T-helper 17 cell (primary cell): ENCODE measurements at regions not wholly inside any gene's neighbourhood (a gene's known extent, or its start where the extent isn't known, plus 50 kb on each side); places are given as distances from the start of the nearest gene placed in this dataset.

Experiments
- ATAC-seq: fragments of 150-1000 bp; cut with Tn5 transposase; 2 replicates; pipeline ENCODE4 v1.10.0; 2021; ENCODE audit warnings: mild to moderate bottlenecking, moderate library complexity
- DNase-seq, 3 donors: peaks; one replicate each; pipeline versions ENCODE4 v3.0.0 to v3.0.0-alpha.2; 2020 to 2021
- H3K9me3 ChIP-seq: one replicate; pipeline ENCODE4 v1.7.0; 2013; ENCODE audit warnings: low read length, mild to moderate bottlenecking; ENCODE audit not compliant: control insufficient read depth, poor library complexity, severe bottlenecking
- H3K27ac Mint-ChIP-seq: one replicate; pipeline ENCODE4 v1.8.0; 2022; ENCODE audit warnings: mild to moderate bottlenecking, moderate library complexity, mixed read lengths
- H3K27me3 Mint-ChIP-seq: one replicate; pipeline ENCODE4 v1.8.0; 2022; ENCODE audit warnings: mixed read lengths
- H3K36me3 Mint-ChIP-seq: one replicate; pipeline ENCODE4 v1.8.0; 2022; ENCODE audit warnings: low read depth, mixed read lengths
- H3K4me1 Mint-ChIP-seq: one replicate; pipeline ENCODE4 v1.8.0; 2022; ENCODE audit warnings: mild to moderate bottlenecking, mixed read lengths
- H3K4me3 Mint-ChIP-seq: one replicate; pipeline ENCODE4 v1.8.0; 2022; ENCODE audit warnings: mild to moderate bottlenecking, moderate library complexity, mixed read lengths

DNA sequence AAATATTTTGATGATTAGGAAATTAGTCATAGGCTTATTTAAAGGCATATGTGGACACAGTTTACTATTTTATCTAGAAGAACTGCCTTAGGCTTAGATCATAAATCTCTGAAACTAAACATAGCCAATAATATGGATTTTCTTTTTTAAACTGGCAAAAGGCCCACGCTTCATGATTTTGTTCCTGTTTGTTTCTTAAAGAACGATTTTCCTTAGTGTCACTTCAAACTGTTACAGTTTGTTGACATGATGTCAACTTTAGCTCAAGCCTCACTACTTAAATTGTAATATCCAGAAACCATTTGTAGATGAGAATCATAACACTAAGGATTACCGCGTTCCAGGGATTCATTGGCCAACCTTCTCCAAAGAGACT, 322.6 kb downstream of the HHIPL2 start:
- H3K27me3 Mint-ChIP-seq: peaks cover 7% of the 10 kb centered on the region
- no peak overlapping the region for H3K27ac Mint-ChIP-seq
- H3K4me3 Mint-ChIP-seq: no peak overlapping the region
- H3K4me1 Mint-ChIP-seq: no peaks in the 10 kb centered on the region
- H3K9me3 ChIP-seq: no peaks in the 10 kb centered on the region
- ATAC-seq (no peak), DNase-seq (no peak)
- H3K36me3 Mint-ChIP-seq: peaks cover 2% of the 10 kb centered on the region

DNA sequence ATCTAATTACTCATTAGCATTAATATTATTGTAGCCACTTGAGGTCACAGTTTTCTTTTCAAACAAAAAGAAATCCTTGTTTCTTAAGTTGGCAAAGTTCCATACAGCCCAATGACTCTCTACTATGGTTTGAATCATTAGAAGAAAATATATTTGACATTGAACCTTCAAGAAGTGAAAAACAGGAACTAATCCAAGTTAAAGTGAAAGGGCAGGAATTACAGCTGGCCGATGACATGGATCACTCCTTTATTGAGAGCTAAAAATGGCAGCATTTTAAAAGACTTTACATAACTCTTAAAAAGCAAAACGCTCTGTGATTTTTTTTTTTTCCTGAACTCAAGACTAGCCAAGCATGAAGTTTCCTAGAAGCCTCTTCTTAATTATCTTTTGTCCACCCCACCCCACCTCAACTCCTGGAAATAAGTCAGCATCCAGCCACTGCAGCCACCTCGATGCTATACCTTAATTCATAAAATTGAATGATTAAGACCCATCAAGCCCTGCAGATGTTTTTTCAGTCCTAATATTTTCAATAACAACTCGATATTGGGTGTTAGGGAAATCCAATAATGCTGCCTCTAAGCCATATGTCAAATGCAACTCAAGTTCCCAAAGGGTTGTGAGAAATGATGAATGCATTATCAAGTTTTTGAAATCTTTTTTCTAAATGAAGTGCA, 323.1 kb downstream of the HHIPL2 start:
- H3K4me1 Mint-ChIP-seq: no peaks in the 10 kb centered on the region
- peaks cover 2% of the 10 kb centered on the region for H3K36me3 Mint-ChIP-seq
- H3K27me3 Mint-ChIP-seq: peaks cover 7% of the 10 kb centered on the region
- ATAC-seq (no peak), DNase-seq (no peak)
- no peak overlapping the region for H3K4me3 Mint-ChIP-seq
- no peak overlapping the region for H3K27ac Mint-ChIP-seq
- H3K9me3 ChIP-seq: no peaks in the 10 kb centered on the region

DNA sequence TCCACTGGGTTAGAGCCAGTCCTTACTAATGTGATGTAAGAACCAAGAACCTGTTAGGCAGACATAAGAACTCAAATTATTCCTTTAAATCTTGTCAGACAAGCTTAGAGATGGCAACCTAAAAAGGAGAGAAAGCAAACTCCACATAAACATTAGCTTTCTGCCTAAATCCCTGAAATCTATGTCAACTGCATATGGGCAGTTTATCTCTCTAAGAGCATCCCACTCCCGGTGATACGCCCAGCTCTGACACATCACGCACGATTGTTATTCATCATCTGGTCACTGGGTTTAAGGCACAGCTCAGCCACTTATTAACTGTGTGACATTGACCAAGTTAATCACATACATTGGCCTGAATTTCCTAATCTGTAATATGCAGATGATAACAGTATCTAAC, 323.7 kb downstream of the HHIPL2 start:
- Mint-ChIP-seq H3K27ac (no peak overlapping the region), H3K27me3 (peaks cover 7% of the 10 kb centered on the region), H3K4me3 (no peak overlapping the region), H3K4me1 (no peaks in the 10 kb centered on the region), H3K36me3 (peaks cover 2% of the 10 kb centered on the region)
- no peak for ATAC-seq
- H3K9me3 ChIP-seq: no peaks in the 10 kb centered on the region
- no peak for DNase-seq

DNA sequence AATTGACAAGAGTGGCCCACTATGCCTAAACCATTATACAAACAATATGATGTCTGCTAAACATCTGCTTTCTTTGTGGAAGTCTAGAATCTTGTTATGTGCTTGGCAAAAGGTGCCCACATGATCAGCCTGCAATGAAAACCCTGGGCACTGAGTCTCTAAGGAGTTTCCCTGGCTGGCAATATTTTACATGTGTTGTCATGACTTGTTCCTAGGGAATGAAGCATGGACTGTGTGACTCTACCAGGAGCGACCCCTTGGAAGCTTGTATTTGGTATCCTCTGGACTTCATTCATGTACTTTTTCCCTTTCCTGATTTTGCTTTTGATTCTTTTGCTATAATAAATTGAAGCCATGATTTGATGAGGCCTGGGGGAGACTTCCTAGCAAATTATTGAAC, 324.9 kb downstream of the HHIPL2 start:
- Mint-ChIP-seq H3K4me1 (no peaks in the 10 kb centered on the region), H3K27me3 (peaks cover 7% of the 10 kb centered on the region), H3K27ac (no peak overlapping the region), H3K36me3 (peaks cover 2% of the 10 kb centered on the region), H3K4me3 (no peak overlapping the region)
- ATAC-seq (no peak), DNase-seq (no peak)
- H3K9me3 ChIP-seq: no peaks in the 10 kb centered on the region

DNA sequence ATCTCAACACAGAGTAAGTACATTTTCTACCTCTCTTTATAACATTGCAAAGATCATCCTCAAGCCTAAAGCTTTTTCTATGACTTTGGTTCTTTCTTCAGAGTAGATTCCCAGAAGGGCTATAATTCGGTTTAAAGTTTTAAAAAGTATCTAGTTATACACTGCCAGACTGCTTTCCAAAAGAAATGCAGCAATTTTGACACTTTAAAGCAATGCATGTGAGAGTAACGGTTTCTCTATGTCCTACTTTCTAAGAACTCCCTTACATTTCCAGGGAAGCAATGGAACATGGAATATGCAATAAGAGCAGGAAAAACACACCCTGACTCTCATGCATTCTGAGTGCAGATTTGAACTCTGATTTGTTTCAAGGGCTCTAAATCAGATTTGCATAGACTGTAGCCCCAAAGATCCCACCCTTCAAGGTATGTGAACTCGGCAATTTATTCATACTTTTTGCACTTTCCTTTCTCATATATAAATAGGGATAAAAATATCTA, 331.6 kb downstream of the HHIPL2 start:
- Mint-ChIP-seq H3K4me1 (no peaks in the 10 kb centered on the region), H3K27ac (no peak overlapping the region), H3K36me3 (no peaks in the 10 kb centered on the region), H3K27me3 (peaks cover 4% of the 10 kb centered on the region), H3K4me3 (no peak overlapping the region)
- no peaks in the 10 kb centered on the region for H3K9me3 ChIP-seq
- no peak for DNase-seq
- ATAC-seq: no peak

DNA sequence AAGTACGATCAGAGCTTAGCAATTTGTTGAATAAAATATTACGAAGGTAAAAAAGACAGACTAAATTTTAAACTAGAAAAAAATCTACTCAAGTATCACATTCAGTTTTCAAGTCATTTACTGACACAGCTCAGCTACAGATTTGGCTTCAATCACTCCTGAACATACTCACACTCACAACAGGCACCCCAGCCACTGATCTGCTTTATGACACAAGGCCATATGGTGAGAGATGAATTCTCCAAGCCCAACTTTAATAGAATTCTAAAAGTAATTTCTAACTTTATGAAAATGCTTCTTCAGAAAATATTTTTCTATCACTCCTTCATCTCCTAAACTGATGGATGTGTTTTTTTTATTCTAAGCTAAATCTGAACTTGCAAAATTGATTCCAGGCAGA, 337.1 kb downstream of the HHIPL2 start:
- no peaks in the 10 kb centered on the region for H3K9me3 ChIP-seq
- ATAC-seq: no peak
- no peak for DNase-seq
- Mint-ChIP-seq H3K4me1 (no peaks in the 10 kb centered on the region), H3K4me3 (no peak overlapping the region), H3K27ac (no peak overlapping the region), H3K36me3 (no peaks in the 10 kb centered on the region), H3K27me3 (peaks cover 9% of the 10 kb centered on the region)

DNA sequence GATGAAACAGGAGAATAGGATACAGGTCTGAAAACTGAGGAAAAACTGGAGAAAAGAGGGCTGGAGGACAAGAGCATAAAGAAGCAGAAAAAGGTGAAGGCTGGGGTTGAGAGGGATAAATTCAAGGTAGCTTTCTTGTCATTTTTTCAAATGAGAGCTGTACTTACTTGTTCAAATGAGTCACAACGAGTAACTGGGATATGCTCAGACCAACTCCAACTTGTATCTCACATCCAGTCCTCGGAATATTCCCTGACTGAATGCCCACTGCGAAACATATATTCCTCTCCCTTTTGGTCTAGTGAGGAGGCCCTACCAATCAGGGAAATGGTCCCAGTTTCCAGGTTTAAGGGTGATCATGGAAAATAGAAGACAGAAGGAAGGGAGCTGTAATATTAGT, 343.4 kb downstream of the HHIPL2 start:
- Mint-ChIP-seq H3K27ac (no peak overlapping the region), H3K27me3 (peaks cover under 1% of the 10 kb centered on the region), H3K4me1 (no peaks in the 10 kb centered on the region), H3K4me3 (no peak overlapping the region), H3K36me3 (no peaks in the 10 kb centered on the region)
- H3K9me3 ChIP-seq: no peaks in the 10 kb centered on the region
- DNase-seq: no peak
- no peak for ATAC-seq

DNA sequence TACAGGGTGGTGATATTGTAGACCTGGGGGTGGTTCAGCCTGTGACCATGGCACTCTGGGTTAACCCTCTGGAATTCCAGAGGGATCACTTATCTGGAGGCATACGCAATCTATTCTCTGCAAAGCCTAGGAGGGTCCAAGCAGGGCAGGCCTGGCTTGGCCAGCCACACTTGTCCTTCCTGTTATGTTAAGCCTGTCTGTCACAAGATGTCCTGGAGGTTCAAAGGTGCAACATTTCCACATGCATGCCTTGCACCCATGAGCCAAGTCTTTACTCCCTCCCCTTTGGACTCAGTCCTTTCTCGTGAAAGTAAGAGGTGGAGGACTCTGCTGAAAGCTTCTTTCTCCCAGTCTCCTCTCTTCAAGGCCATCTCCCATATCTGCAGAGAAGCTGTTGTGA, 345.1 kb downstream of the HHIPL2 start:
- DNase-seq: no peak
- peaks cover 2% of the 10 kb centered on the region for H3K4me1 Mint-ChIP-seq
- H3K27ac Mint-ChIP-seq: no peak overlapping the region
- H3K4me3 Mint-ChIP-seq: no peak overlapping the region
- H3K27me3 Mint-ChIP-seq: peaks cover 4% of the 10 kb centered on the region
- no peak for ATAC-seq
- no peaks in the 10 kb centered on the region for H3K36me3 Mint-ChIP-seq
- no peaks in the 10 kb centered on the region for H3K9me3 ChIP-seq

DNA sequence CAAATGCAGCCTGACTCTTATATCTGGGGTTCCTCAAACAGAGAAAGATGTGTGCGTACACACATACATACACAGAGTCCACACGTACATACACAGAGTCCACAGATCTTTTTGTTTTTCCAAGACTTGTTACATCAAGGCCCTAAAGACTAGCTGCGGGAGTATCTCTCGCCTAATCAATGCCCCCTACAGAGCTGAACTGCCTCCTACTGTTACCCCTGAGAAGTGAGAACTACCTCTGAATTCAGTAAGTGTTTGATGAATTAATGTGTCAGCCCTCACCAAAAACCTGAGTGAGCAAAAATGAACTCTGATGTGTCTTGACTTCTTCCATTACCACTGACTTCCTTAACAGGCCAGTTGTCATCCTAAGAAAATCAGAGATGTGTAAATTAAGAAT, 351.2 kb downstream of the HHIPL2 start:
- H3K9me3 ChIP-seq: no peaks in the 10 kb centered on the region
- ATAC-seq: no peak
- no peak for DNase-seq
- no peak overlapping the region for H3K27ac Mint-ChIP-seq
- peaks cover 2% of the 10 kb centered on the region for H3K4me1 Mint-ChIP-seq
- H3K36me3 Mint-ChIP-seq: no peaks in the 10 kb centered on the region
- peaks cover 4% of the 10 kb centered on the region for H3K27me3 Mint-ChIP-seq
- no peak overlapping the region for H3K4me3 Mint-ChIP-seq

DNA sequence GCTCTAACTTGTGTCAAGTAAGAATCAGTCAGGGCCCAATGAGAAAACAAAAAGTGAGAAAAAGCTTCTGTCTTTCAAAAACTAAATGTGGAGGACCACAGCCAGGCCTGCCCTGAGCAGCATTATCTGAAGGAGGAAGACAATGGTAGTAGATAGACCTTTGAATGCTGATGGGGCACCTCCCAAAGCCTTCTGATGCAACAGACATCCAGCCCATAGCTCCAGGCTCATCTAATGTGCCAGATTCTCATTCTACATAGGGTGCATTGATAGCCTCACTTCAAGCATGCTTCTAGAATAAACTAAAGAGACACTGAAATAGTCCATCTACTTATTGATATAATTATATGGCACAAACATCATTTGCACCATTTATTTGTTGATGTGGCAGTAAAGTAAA, 351.6 kb downstream of the HHIPL2 start:
- no peak overlapping the region for H3K27ac Mint-ChIP-seq
- H3K27me3 Mint-ChIP-seq: peaks cover 4% of the 10 kb centered on the region
- H3K4me1 Mint-ChIP-seq: peaks cover 2% of the 10 kb centered on the region
- H3K9me3 ChIP-seq: no peaks in the 10 kb centered on the region
- no peaks in the 10 kb centered on the region for H3K36me3 Mint-ChIP-seq
- H3K4me3 Mint-ChIP-seq: no peak overlapping the region
- no peak for ATAC-seq
- DNase-seq: no peak

DNA sequence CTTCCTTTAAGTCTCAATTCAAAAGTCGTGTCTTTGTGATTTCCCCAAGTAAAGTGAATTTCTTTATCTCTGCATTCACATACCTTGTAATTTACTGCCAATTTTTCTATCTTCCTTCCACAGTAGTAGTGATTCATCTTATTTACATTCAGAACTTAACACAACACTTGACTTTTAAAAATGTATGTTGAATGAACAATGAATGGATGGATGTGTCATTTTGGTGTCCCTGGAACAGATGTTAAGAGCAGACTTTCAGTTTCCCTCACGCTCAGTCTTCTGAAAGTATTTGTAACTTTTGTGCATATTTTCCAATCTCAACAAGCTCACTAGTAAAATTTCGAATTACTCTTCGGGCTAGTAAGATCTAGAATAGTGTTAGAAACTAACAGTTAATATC, 352.0 kb downstream of the HHIPL2 start:
- Mint-ChIP-seq H3K36me3 (no peaks in the 10 kb centered on the region), H3K27me3 (peaks cover 4% of the 10 kb centered on the region), H3K4me3 (no peak overlapping the region), H3K27ac (no peak overlapping the region), H3K4me1 (peaks cover 2% of the 10 kb centered on the region)
- H3K9me3 ChIP-seq: no peaks in the 10 kb centered on the region
- DNase-seq (no peak), ATAC-seq (no peak)

DNA sequence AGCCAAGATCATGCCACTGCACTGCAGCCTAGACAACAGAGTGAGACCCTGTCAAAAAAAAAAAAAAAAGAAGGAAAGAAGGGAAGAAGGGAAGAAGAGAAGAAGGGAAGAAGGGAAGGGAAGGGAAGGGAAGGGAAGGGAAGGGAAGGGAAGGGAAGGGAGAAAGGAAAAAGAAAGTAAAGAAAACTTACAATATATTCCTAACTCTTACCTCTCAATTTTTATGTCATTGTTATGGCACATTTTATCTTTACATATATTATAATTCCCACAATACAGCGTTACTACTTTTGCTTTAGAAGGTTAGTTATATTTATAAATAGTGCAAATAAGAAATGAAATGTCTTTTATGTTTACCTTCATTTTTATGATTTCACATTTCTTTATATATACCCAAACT, 358.7 kb downstream of the HHIPL2 start:
- H3K4me3 Mint-ChIP-seq: no peak overlapping the region
- ATAC-seq (no peak), DNase-seq (no peak)
- no peaks in the 10 kb centered on the region for H3K27me3 Mint-ChIP-seq
- no peaks in the 10 kb centered on the region for H3K36me3 Mint-ChIP-seq
- no peaks in the 10 kb centered on the region for H3K4me1 Mint-ChIP-seq
- H3K9me3 ChIP-seq: no peaks in the 10 kb centered on the region
- no peak overlapping the region for H3K27ac Mint-ChIP-seq

DNA sequence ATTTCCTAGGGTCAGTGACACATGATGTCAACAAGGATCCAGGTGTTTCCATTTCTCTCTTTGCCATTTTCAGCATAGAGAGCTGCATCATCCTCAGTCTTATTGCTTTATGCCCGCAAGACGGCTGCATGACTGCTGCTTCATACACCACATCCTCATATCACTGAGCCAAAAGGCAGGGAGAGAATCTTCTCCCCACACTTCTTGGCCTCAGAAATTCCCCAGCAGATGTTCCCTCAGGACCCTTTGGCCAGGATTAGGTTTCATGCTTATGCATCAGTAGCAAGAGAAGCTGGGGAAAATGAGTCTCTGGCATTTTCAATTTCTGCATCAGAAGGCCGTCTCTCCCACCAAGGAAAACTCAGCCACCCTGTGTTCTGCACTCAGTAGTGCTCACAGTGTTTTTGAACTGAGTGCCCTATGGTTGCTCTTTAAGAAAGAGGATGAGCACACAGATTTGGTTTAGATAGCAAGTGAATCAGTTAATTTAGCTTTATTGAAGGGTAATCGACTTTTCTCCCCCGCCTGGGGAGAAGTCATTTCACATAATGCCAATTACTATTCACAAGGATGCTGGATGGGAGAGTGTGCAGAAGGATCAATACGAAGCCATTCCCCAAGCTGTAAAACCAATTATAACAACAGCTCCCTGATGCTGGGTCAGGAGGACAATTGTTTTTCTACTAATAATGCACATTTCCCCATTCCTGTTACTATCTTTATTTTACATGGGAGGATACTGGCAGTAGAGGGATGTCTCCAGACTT, 360.2 kb downstream of the HHIPL2 start:
- no peak for ATAC-seq
- Mint-ChIP-seq H3K4me1 (no peaks in the 10 kb centered on the region), H3K4me3 (no peak overlapping the region), H3K36me3 (no peaks in the 10 kb centered on the region), H3K27ac (no peak overlapping the region), H3K27me3 (no peaks in the 10 kb centered on the region)
- no peaks in the 10 kb centered on the region for H3K9me3 ChIP-seq
- no peak for DNase-seq

DNA sequence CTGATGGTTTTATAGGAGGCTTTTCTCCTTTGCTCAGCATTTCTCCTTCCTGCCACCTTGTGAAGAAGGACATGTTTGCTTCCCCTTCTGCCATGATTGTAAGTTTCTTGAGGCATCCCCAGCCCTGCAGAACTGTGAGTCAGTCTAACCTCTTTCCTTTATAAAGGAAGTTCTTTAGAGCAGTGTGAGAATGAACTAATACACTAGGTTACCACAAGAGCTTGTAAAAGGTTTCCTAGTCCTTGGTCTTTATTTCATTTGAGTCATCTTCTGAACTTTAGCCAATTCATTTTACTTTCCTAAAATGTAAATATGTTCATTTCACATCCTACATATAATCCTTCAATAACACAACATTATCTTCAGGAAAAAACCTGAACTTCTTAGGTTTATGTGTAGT, 365.3 kb downstream of the HHIPL2 start:
- no peak overlapping the region for H3K4me3 Mint-ChIP-seq
- H3K4me1 Mint-ChIP-seq: no peaks in the 10 kb centered on the region
- DNase-seq: no peak
- no peak for ATAC-seq
- no peaks in the 10 kb centered on the region for H3K27me3 Mint-ChIP-seq
- no peaks in the 10 kb centered on the region for H3K36me3 Mint-ChIP-seq
- no peak overlapping the region for H3K27ac Mint-ChIP-seq
- H3K9me3 ChIP-seq: no peaks in the 10 kb centered on the region
